K562 (cell line): ENCODE measurements at regions not wholly inside any gene's neighbourhood (a gene's known extent, or its start where the extent isn't known, plus 50 kb on each side); places are given as distances from the start of the nearest gene placed in this dataset.

Experiments used
- ATAC-seq: fragments of 200-7000 bp; cut with Tn5 transposase; 3 replicates; pipeline ENCODE4 v1.9.1; 2020; ENCODE audit warnings: moderate library complexity
- BruUV-seq: library from RNA; stranded (reverse); fragments of 400-500 nt; replicated peaks from 2 replicates; lab custom pipeline; 2021; lab: Mats Ljungman, UMichigan
- CTCF ChIA-PET: fragments of 300-600 bp; formaldehyde crosslinking; extraction: SDS; loops from one replicate; lab custom pipeline; 2021; ENCODE audit warnings: low intra/inter-chr PET ratio; lab: Yijun Ruan, JAX
- POLR2A ChIA-PET: fragments of 300-600, 350-650 bp; sonication (Branson Sonifier 250); formaldehyde crosslinking; extraction: SDS; loops from one replicate; lab custom pipeline; 2021; ENCODE audit warnings: antibody characterized with exemption, inconsistent platforms; lab: Yijun Ruan, JAX
- DNase-seq, 4 experiments: peaks; one replicate each; pipeline versions ENCODE4 v3.0.0 to v3.0.0-alpha.2; 2011 to 2018; ENCODE audit warnings: low spot score in 3 of 4, mixed read lengths in 3 of 4; ENCODE audit errors: extremely low read depth in 1 of 4
- FAIRE-seq: peaks from 2 replicates; lab custom pipeline; 2011; peaks lifted over from hg19 to GRCh38; lab: Jason Lieb, UNC
- H2AFZ ChIP-seq: 2 replicates; pipeline ENCODE4 v1.6.0; 2011; ENCODE audit warnings: low read depth, low read length, control low read depth, inconsistent platforms
- H3K27ac ChIP-seq: fragments of 200-600 bp; 3 replicates; pipeline ENCODE4 v1.8.0; 2011; ENCODE audit warnings: low read depth, mild to moderate bottlenecking, control low read depth, inconsistent platforms, low read length, moderate library complexity, mixed read lengths; ENCODE audit errors: extremely low read depth
- H3K27me3 ChIP-seq, 2 experiments: fragments of 300-600 bp in 1 of 2; 2 replicates in 1 of 2; 3 replicates in 1 of 2; pipeline versions ENCODE4 v1.6.0 to v1.8.0; 2011; ENCODE audit warnings: inconsistent platforms in 2 of 2, low read length in 2 of 2, mild to moderate bottlenecking in 1 of 2, mixed read lengths in 1 of 2, moderate library complexity in 1 of 2; ENCODE audit not compliant: control insufficient read depth in 2 of 2, insufficient read depth in 2 of 2
- H3K36me3 ChIP-seq: fragments of 300-600 bp; 3 replicates; pipeline ENCODE4 v1.8.0; 2011; ENCODE audit warnings: mild to moderate bottlenecking, low read length, inconsistent platforms; ENCODE audit not compliant: control insufficient read depth, insufficient read depth
- H3K4me1 ChIP-seq, 2 experiments: fragments of 200-600 bp in 1 of 2; replicated peaks in 1 of 2; 2 replicates in 1 of 2; 3 replicates in 1 of 2; pipeline versions ENCODE4 v1.5.1 to v1.8.0; 2011; ENCODE audit warnings: inconsistent platforms in 2 of 2, low read length in 2 of 2, mild to moderate bottlenecking in 1 of 2, mixed read lengths in 1 of 2, moderate library complexity in 1 of 2; ENCODE audit not compliant: control insufficient read depth in 2 of 2, insufficient read depth in 2 of 2
- H3K4me2 ChIP-seq: 2 replicates; pipeline ENCODE4 v1.6.1; 2011; ENCODE audit warnings: low read length, control low read depth, inconsistent platforms, mixed read lengths; ENCODE audit not compliant: insufficient read depth
- H3K4me3 ChIP-seq: fragments of 200-600 bp; sonication (generic), shearing (Covaris generic); 2 replicates; pipeline ENCODE4 v1.5.1; 2016; ENCODE audit warnings: control low read depth, inconsistent platforms
- H3K79me2 ChIP-seq: fragments of 200-600 bp; 3 replicates; pipeline ENCODE4 v1.8.0; 2011; ENCODE audit warnings: low read length, inconsistent platforms; ENCODE audit not compliant: control insufficient read depth, insufficient read depth
- H3K9ac ChIP-seq, 2 experiments: 2 replicates each; pipeline versions ENCODE4 v1.6.0 to v1.6.1; 2011; ENCODE audit warnings: low read depth in 2 of 2, low read length in 2 of 2, control low read depth in 1 of 2, inconsistent platforms in 1 of 2, mild to moderate bottlenecking in 1 of 2, mixed read lengths in 1 of 2; ENCODE audit not compliant: insufficient read depth in 1 of 2
- H3K9me1 ChIP-seq: one replicate; pipeline ENCODE4 v1.6.0; 2011; ENCODE audit warnings: inconsistent platforms, mild to moderate bottlenecking, low read length, moderate library complexity; ENCODE audit not compliant: control insufficient read depth, insufficient read depth
- H3K9me3 ChIP-seq: replicated peaks from 2 replicates; pipeline ENCODE4 v1.5.1; 2011; ENCODE audit warnings: low read depth, low read length, inconsistent platforms; ENCODE audit not compliant: control insufficient read depth, insufficient read depth
- H4K20me1 ChIP-seq: replicated peaks from 2 replicates; pipeline ENCODE4 v1.6.1; 2011; ENCODE audit warnings: low read length, inconsistent platforms, mixed read lengths; ENCODE audit not compliant: control insufficient read depth, insufficient read depth
- ARID3B ChIP-seq: fragments of 250-450 bp; sonication (Bioruptor Pico); IDR thresholded peaks from 2 replicates; pipeline ENCODE4 v1.4.0; 2020; ENCODE audit warnings: borderline replicate concordance
- CHD7 ChIP-seq: fragments of 200-600 bp; sonication (generic); IDR thresholded peaks from one replicate; pipeline ENCODE4 v1.6.1; 2012; ENCODE audit warnings: mild to moderate bottlenecking, low read depth, low read length, inconsistent platforms
- ETV5 ChIP-seq: sonication (generic); formaldehyde crosslinking; IDR thresholded peaks from 2 replicates; pipeline ENCODE4 v1.4.0; 2020; ENCODE audit warnings: low read depth, mild to moderate bottlenecking, missing genetic modification reagents
- PHF21A ChIP-seq: fragments of 450-650 bp; IDR thresholded peaks from 2 replicates; pipeline ENCODE4 v1.6.1; 2017; ENCODE audit warnings: low read depth, borderline replicate concordance
- PHF8 ChIP-seq: fragments of 200-600 bp; sonication (generic); IDR thresholded peaks from 2 replicates; pipeline ENCODE4 v1.6.1; 2012; ENCODE audit warnings: mixed run types, mild to moderate bottlenecking, inconsistent platforms, low read length, moderate library complexity, borderline replicate concordance
- RBBP5 ChIP-seq: fragments of 200-600 bp; sonication (generic); IDR thresholded peaks from 2 replicates; pipeline ENCODE4 v1.6.1; 2012; ENCODE audit warnings: borderline replicate concordance, mild to moderate bottlenecking, low read length, control low read depth, inconsistent platforms; ENCODE audit not compliant: insufficient read depth, poor library complexity, severe bottlenecking
- SMARCA4 ChIP-seq: fragments of 450-650 bp; IDR thresholded peaks from 2 replicates; pipeline ENCODE4 v1.6.1; 2016
- ZNF696 ChIP-seq: fragments of 250-450 bp; sonication (Bioruptor Pico); conservative IDR thresholded peaks from 2 replicates; pipeline ENCODE4 v1.4.0; 2020; ENCODE audit warnings: mild to moderate bottlenecking, moderate library complexity
- WGBS: fragments of 100-300 bp; shearing (Covaris generic); methylation state at CpG from one replicate; pipeline ENCODE4 v1.1.6; 2016; ENCODE audit warnings: low coverage, mixed read lengths; ENCODE audit not compliant: insufficient coverage; ENCODE audit errors: missing lambda C conversion rate; 5-methylcytosine and 5-hydroxymethylcytosine counted together
- in situ Hi-C: fragments of 300-500 bp; cut with MboI; formaldehyde crosslinking; loops from 4 replicates; pipeline ENCODE4 v1.15.0; 2018; ENCODE audit warnings: inconsistent platforms, mixed read lengths
- intact Hi-C: fragments of 100-400 bp; cut with micrococcal nuclease; formaldehyde crosslinking; loops from 2 replicates; pipeline ENCODE4 v1.14.2; 2022

- DNase-seq: no peak
- no peak overlapping the region for H2AFZ ChIP-seq
- no peaks in the 10 kb centered on the region for H3K36me3 ChIP-seq
- no peaks in the 10 kb centered on the region for H3K9me3 ChIP-seq
- ATAC-seq: no peak
- no peak overlapping the region for H3K9ac ChIP-seq
- H3K4me2 ChIP-seq: no peak overlapping the region
- no TSS peak for BruUV-seq
- intact Hi-C loops (no loop called here), in situ Hi-C loops (no loop called here)
- no peaks in the 10 kb centered on the region for H3K79me2 ChIP-seq
- 0 out of 5 replicates have a peak, but pooled peaks cover 0 to 6% of the 10 kb centered on the region in 2 experiments for H3K27me3 ChIP-seq
- no peaks in the 10 kb centered on the region for H4K20me1 ChIP-seq
- H3K4me3 ChIP-seq: no peak overlapping the region
- H3K4me1 ChIP-seq: no peaks in the 10 kb centered on the region
- no peaks in the 10 kb centered on the region for H3K9me1 ChIP-seq
- 3% methylated on average over 11 of the region's 13 CpGs for WGBS
- ChIA-PET CTCF (no interaction called here), POLR2A (no interaction called here)
- FAIRE-seq: no peak
- H3K27ac ChIP-seq: no peak overlapping the region
- TF ChIP-seq ETV5 (CRISPR knock-in tag): no peak
- no peak for TF ChIP-seq RBBP5
- no peak for TF ChIP-seq PHF21A
- TF ChIP-seq ZNF696 (CRISPR knock-in tag): no peak
- no peak for TF ChIP-seq ARID3B (CRISPR knock-in tag)
- no peak for TF ChIP-seq PHF8
- no peak for TF ChIP-seq CHD7
- TF ChIP-seq SMARCA4: no peak
Measured at GRCh38 chr20:1813674-1814635, 81.3 kb upstream of the SIRPA start.
